ENCODE measurements at regions not wholly inside any gene's neighbourhood (a gene's known extent, or its start where the extent isn't known, plus 50 kb on each side); places are given as distances from the start of the nearest gene placed in this dataset.

- DNase-seq: no peak
These were observed 65.7 kb upstream of the SYT6 start for GRCh38 chr1:114219172-114219868.

GRCh38 chr1:114218361-114219171 is 64.9 kb upstream of the SYT6 start:
- DNase-seq: no peak

- no peak for DNase-seq
These were observed 62.9 kb upstream of the SYT6 start for GRCh38 chr1:114216431-114217173.

GRCh38 chr1:114215436-114215835 is 61.8 kb upstream of the SYT6 start:
- no peak for DNase-seq

- DNase-seq: no peak
These were observed 60.3 kb upstream of the SYT6 start for GRCh38 chr1:114214016-114214415.

GRCh38 chr1:114209971-114210370 is 56.3 kb upstream of the SYT6 start:
- DNase-seq: no peak

GRCh38 chr1:114208714-114209113 is 55.0 kb upstream of the SYT6 start:
- no peak for DNase-seq

- no peak for DNase-seq
These were observed 54.4 kb upstream of the SYT6 start for GRCh38 chr1:114208106-114208505.

- no peak for DNase-seq
These were observed 54.0 kb upstream of the SYT6 start for GRCh38 chr1:114207635-114208034.

GRCh38 chr1:114206392-114206791 is 52.7 kb upstream of the SYT6 start:
- DNase-seq: no peak

GRCh38 chr1:114203595-114204128 is 50.0 kb upstream of the SYT6 start:
- no peak for DNase-seq
